HEK293 (cell line): ENCODE measurements at regions not wholly inside any gene's neighbourhood (a gene's known extent, or its start where the extent isn't known, plus 50 kb on each side); places are given as distances from the start of the nearest gene placed in this dataset.

Source experiments
- GLI2 ChIP-seq: fragments of 450-650 bp; formaldehyde crosslinking; IDR thresholded peaks from 2 replicates; pipeline ENCODE4; 2017; ENCODE audit warnings: missing biosample characterization, missing genetic modification characterization, low read depth, borderline replicate concordance
- HIC1 ChIP-seq: fragments of 450-650 bp; formaldehyde crosslinking; IDR thresholded peaks from 2 replicates; pipeline ENCODE4 v1.5.1; 2016; ENCODE audit warnings: missing biosample characterization, missing genetic modification characterization
- KLF16 ChIP-seq: fragments of 450-650 bp; formaldehyde crosslinking; IDR thresholded peaks from 2 replicates; pipeline ENCODE4 v1.5.1; 2017; ENCODE audit warnings: missing biosample characterization, missing genetic modification characterization
- KLF9 ChIP-seq: fragments of 450-650 bp; formaldehyde crosslinking; IDR thresholded peaks from 2 replicates; pipeline ENCODE4 v1.5.1; 2016; ENCODE audit warnings: missing biosample characterization, missing genetic modification characterization, low read depth
- PATZ1 ChIP-seq: fragments of 450-650 bp; formaldehyde crosslinking; IDR thresholded peaks from 2 replicates; pipeline ENCODE4 v1.5.1; 2016; ENCODE audit warnings: missing biosample characterization, missing genetic modification characterization
- TCF7L2 ChIP-seq: IDR thresholded peaks from 2 replicates; pipeline ENCODE4 v1.6.1; 2011; ENCODE audit warnings: low read depth, mild to moderate bottlenecking, inconsistent platforms, low read length, moderate library complexity, borderline replicate concordance
- TRIM28 ChIP-seq: IDR thresholded peaks from 2 replicates; pipeline ENCODE4 v1.6.1; 2011; ENCODE audit warnings: low read length, control low read depth, borderline replicate concordance
- YY1 ChIP-seq: fragments of 450-650 bp; formaldehyde crosslinking; IDR thresholded peaks from 2 replicates; pipeline ENCODE4 v1.5.1; 2018; ENCODE audit warnings: missing biosample characterization, missing genetic modification characterization
- ZBTB21 ChIP-seq: fragments of 450-650 bp; formaldehyde crosslinking; IDR thresholded peaks from 2 replicates; pipeline ENCODE4 v1.5.1; 2017; ENCODE audit warnings: missing biosample characterization, missing genetic modification characterization
- ZFHX2 ChIP-seq: fragments of 450-650 bp; formaldehyde crosslinking; conservative IDR thresholded peaks from 2 replicates; pipeline ENCODE4 v1.5.1; 2016; ENCODE audit warnings: missing biosample characterization, missing genetic modification characterization
- ZNF2 ChIP-seq: fragments of 450-650 bp; formaldehyde crosslinking; IDR thresholded peaks from 2 replicates; pipeline ENCODE4 v1.5.1; 2016; ENCODE audit warnings: missing biosample characterization, missing genetic modification characterization
- ZNF202 ChIP-seq: fragments of 450-650 bp; formaldehyde crosslinking; IDR thresholded peaks from 2 replicates; pipeline ENCODE4 v1.5.1; 2016; ENCODE audit warnings: missing biosample characterization, missing genetic modification characterization, borderline replicate concordance
- ZNF214 ChIP-seq: fragments of 450-650 bp; formaldehyde crosslinking; IDR thresholded peaks from 2 replicates; pipeline ENCODE4 v1.5.1; 2017; ENCODE audit warnings: missing biosample characterization, mild to moderate bottlenecking, missing genetic modification characterization, borderline replicate concordance
- ZNF221 ChIP-seq: fragments of 450-650 bp; formaldehyde crosslinking; IDR thresholded peaks from 2 replicates; pipeline ENCODE4 v1.5.1; 2017; ENCODE audit warnings: missing biosample characterization, missing genetic modification characterization, borderline replicate concordance
- ZNF266 ChIP-seq: fragments of 450-650 bp; formaldehyde crosslinking; IDR thresholded peaks from 2 replicates; pipeline ENCODE4 v1.5.1; 2016; ENCODE audit warnings: missing biosample characterization, missing genetic modification characterization, low read depth
- ZNF302 ChIP-seq: fragments of 450-650 bp; formaldehyde crosslinking; IDR thresholded peaks from 2 replicates; pipeline ENCODE4 v1.5.1; 2016; ENCODE audit warnings: missing biosample characterization, missing genetic modification characterization, low read depth
- ZNF311 ChIP-seq: fragments of 450-650 bp; formaldehyde crosslinking; IDR thresholded peaks from 2 replicates; pipeline ENCODE4 v1.5.1; 2017; ENCODE audit warnings: missing biosample characterization, missing genetic modification characterization, borderline replicate concordance
- ZNF335 ChIP-seq: fragments of 450-650 bp; formaldehyde crosslinking; conservative IDR thresholded peaks from 2 replicates; pipeline ENCODE4 v1.5.1; 2016; ENCODE audit warnings: missing biosample characterization, missing genetic modification characterization
- ZNF366 ChIP-seq: fragments of 450-650 bp; formaldehyde crosslinking; conservative IDR thresholded peaks from 2 replicates; pipeline ENCODE4 v1.5.1; 2016; ENCODE audit warnings: missing biosample characterization, missing genetic modification characterization
- ZNF48 ChIP-seq: fragments of 450-650 bp; formaldehyde crosslinking; IDR thresholded peaks from 2 replicates; pipeline ENCODE4 v1.5.1; 2016; ENCODE audit warnings: missing biosample characterization, missing genetic modification characterization
- ZNF501 ChIP-seq: fragments of 450-650 bp; formaldehyde crosslinking; IDR thresholded peaks from 2 replicates; pipeline ENCODE4 v1.5.1; 2016; ENCODE audit warnings: missing biosample characterization, missing genetic modification characterization
- ZNF561 ChIP-seq: fragments of 450-650 bp; IDR thresholded peaks from 2 replicates; pipeline ENCODE4 v1.5.1; 2018; ENCODE audit warnings: missing biosample characterization, missing genetic modification characterization, borderline replicate concordance
- ZNF624 ChIP-seq: fragments of 450-650 bp; formaldehyde crosslinking; IDR thresholded peaks from 2 replicates; pipeline ENCODE4 v1.5.1; 2017; ENCODE audit warnings: missing biosample characterization, missing genetic modification characterization
- ZNF707 ChIP-seq: fragments of 450-650 bp; formaldehyde crosslinking; IDR thresholded peaks from 2 replicates; pipeline ENCODE4 v1.5.1; 2016; ENCODE audit warnings: missing biosample characterization, missing genetic modification characterization
- TF ChIP-seq, protein P1 (sequence below): fragments of 450-650 bp; formaldehyde crosslinking; IDR thresholded peaks from 2 replicates; pipeline ENCODE4 v1.5.1; 2016; ENCODE audit warnings: missing biosample characterization, missing genetic modification characterization, borderline replicate concordance
- TF ChIP-seq, protein P2 (sequence below): fragments of 450-650 bp; IDR thresholded peaks from 2 replicates; pipeline ENCODE4 v1.5.1; 2018; ENCODE audit warnings: missing biosample characterization, mild to moderate bottlenecking, missing genetic modification characterization
- TF ChIP-seq, protein P3 (sequence below): fragments of 450-650 bp; formaldehyde crosslinking; IDR thresholded peaks from 2 replicates; pipeline ENCODE4 v1.5.1; 2017; ENCODE audit warnings: missing biosample characterization, missing genetic modification characterization

GRCh38 chr5:93246090-93246855, 334.7 kb downstream of the NR2F1-AS1 start (continued):
- TF ChIP-seq TCF7L2 (peak; percentile 83; the same call in 1 of the 2 replicates), TRIM28 (peak; percentile 27; the same call in 1 of the 2 replicates), ZNF302 (no peak), ZNF561 (tag by site-specific recombination) (peak; percentile 85), HIC1 (tag by site-specific recombination) (no peak), YY1 (tag by site-specific recombination) (no peak), ZNF707 (tag by site-specific recombination) (no peak), ZNF266 (tag by site-specific recombination) (no peak), ZNF214 (tag by site-specific recombination) (no peak), ZNF501 (tag by site-specific recombination) (no peak), GLI2 (tag by site-specific recombination) (0 out of 2 replicates have a peak, but pooled peaks have one; percentile 35), ZNF202 (tag by site-specific recombination) (no peak), PATZ1 (tag by site-specific recombination) (no peak), ZFHX2 (no peak), ZNF48 (no peak), KLF16 (no peak), KLF9 (tag by site-specific recombination) (no peak), ZNF366 (tag by site-specific recombination) (no peak), ZNF2 (no peak), ZBTB21 (tag by site-specific recombination) (no peak), ZNF221 (0 out of 2 replicates have a peak, but pooled peaks have one; percentile 16), ZNF624 (tag by site-specific recombination) (no peak), ZNF335 (no peak), ZNF311 (tag by site-specific recombination) (no peak)
- TF ChIP-seq, protein P1, sequence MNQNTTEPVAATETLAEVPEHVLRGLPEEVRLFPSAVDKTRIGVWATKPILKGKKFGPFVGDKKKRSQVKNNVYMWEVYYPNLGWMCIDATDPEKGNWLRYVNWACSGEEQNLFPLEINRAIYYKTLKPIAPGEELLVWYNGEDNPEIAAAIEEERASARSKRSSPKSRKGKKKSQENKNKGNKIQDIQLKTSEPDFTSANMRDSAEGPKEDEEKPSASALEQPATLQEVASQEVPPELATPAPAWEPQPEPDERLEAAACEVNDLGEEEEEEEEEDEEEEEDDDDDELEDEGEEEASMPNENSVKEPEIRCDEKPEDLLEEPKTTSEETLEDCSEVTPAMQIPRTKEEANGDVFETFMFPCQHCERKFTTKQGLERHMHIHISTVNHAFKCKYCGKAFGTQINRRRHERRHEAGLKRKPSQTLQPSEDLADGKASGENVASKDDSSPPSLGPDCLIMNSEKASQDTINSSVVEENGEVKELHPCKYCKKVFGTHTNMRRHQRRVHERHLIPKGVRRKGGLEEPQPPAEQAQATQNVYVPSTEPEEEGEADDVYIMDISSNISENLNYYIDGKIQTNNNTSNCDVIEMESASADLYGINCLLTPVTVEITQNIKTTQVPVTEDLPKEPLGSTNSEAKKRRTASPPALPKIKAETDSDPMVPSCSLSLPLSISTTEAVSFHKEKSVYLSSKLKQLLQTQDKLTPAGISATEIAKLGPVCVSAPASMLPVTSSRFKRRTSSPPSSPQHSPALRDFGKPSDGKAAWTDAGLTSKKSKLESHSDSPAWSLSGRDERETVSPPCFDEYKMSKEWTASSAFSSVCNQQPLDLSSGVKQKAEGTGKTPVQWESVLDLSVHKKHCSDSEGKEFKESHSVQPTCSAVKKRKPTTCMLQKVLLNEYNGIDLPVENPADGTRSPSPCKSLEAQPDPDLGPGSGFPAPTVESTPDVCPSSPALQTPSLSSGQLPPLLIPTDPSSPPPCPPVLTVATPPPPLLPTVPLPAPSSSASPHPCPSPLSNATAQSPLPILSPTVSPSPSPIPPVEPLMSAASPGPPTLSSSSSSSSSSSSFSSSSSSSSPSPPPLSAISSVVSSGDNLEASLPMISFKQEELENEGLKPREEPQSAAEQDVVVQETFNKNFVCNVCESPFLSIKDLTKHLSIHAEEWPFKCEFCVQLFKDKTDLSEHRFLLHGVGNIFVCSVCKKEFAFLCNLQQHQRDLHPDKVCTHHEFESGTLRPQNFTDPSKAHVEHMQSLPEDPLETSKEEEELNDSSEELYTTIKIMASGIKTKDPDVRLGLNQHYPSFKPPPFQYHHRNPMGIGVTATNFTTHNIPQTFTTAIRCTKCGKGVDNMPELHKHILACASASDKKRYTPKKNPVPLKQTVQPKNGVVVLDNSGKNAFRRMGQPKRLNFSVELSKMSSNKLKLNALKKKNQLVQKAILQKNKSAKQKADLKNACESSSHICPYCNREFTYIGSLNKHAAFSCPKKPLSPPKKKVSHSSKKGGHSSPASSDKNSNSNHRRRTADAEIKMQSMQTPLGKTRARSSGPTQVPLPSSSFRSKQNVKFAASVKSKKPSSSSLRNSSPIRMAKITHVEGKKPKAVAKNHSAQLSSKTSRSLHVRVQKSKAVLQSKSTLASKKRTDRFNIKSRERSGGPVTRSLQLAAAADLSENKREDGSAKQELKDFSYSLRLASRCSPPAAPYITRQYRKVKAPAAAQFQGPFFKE (tag by site-specific recombination), result no peak
- TF ChIP-seq, protein P2, sequence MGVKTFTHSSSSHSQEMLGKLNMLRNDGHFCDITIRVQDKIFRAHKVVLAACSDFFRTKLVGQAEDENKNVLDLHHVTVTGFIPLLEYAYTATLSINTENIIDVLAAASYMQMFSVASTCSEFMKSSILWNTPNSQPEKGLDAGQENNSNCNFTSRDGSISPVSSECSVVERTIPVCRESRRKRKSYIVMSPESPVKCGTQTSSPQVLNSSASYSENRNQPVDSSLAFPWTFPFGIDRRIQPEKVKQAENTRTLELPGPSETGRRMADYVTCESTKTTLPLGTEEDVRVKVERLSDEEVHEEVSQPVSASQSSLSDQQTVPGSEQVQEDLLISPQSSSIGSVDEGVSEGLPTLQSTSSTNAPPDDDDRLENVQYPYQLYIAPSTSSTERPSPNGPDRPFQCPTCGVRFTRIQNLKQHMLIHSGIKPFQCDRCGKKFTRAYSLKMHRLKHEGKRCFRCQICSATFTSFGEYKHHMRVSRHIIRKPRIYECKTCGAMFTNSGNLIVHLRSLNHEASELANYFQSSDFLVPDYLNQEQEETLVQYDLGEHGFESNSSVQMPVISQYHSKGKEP, result no peak
- TF ChIP-seq, protein P3, sequence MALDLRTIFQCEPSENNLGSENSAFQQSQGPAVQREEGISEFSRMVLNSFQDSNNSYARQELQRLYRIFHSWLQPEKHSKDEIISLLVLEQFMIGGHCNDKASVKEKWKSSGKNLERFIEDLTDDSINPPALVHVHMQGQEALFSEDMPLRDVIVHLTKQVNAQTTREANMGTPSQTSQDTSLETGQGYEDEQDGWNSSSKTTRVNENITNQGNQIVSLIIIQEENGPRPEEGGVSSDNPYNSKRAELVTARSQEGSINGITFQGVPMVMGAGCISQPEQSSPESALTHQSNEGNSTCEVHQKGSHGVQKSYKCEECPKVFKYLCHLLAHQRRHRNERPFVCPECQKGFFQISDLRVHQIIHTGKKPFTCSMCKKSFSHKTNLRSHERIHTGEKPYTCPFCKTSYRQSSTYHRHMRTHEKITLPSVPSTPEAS, result no peak
